HepG2 (cell line): ENCODE measurements at regions not wholly inside any gene's neighbourhood (a gene's known extent, or its start where the extent isn't known, plus 50 kb on each side); places are given as distances from the start of the nearest gene placed in this dataset.

Source experiments
- ATAC-seq: fragments of 200-7000 bp; cut with Tn5 transposase; 3 replicates; pipeline ENCODE4 v1.9.1; 2020; ENCODE audit warnings: mild to moderate bottlenecking, moderate library complexity
- BruUV-seq: library from RNA; stranded (reverse); fragments of 400-500 nt; replicated peaks from 2 replicates; lab custom pipeline; 2021; lab: Mats Ljungman, UMichigan
- CTCF ChIA-PET: fragments of 300-600 bp; formaldehyde crosslinking; extraction: SDS; loops from one replicate; lab custom pipeline; 2021; ENCODE audit warnings: low total read pairs, inconsistent platforms, low intra/inter-chr PET ratio; lab: Yijun Ruan, JAX
- POLR2A ChIA-PET: fragments of 350-600 bp; sonication (Branson Sonifier 250); formaldehyde crosslinking; loops from one replicate; lab custom pipeline; 2020; ENCODE audit warnings: antibody characterized with exemption, inconsistent platforms; lab: Yijun Ruan, JAX
- DNase-seq: peaks from one replicate; pipeline ENCODE4 v3.0.0-alpha.2; 2015; ENCODE audit warnings: low spot score
- FAIRE-seq: peaks from 3 replicates; lab custom pipeline; 2011; peaks lifted over from hg19 to GRCh38; lab: Jason Lieb, UNC
- H2AFZ ChIP-seq: one replicate; pipeline ENCODE4 v1.6.1; 2011; ENCODE audit warnings: low read length, inconsistent platforms
- H3K27ac ChIP-seq: fragments of 300-600 bp; 3 replicates; pipeline ENCODE4 v1.8.0; 2011; ENCODE audit warnings: mixed run types, mild to moderate bottlenecking, mixed read lengths, low read length, inconsistent platforms; ENCODE audit not compliant: insufficient read depth; ENCODE audit errors: extremely low read length
- H3K27me3 ChIP-seq, 2 experiments: fragments of 200-600 bp in 1 of 2; 2 replicates in 1 of 2; 3 replicates in 1 of 2; pipeline versions ENCODE4 v1.6.0 to v1.8.0; 2011; ENCODE audit warnings: low read length in 2 of 2, mild to moderate bottlenecking in 2 of 2, moderate library complexity in 2 of 2, inconsistent platforms in 1 of 2; ENCODE audit not compliant: insufficient read depth in 2 of 2, control insufficient read depth in 1 of 2
- H3K36me3 ChIP-seq, 2 experiments: fragments of 200-600 bp in 1 of 2; replicated peaks in 1 of 2; 2 replicates in 1 of 2; 3 replicates in 1 of 2; pipeline versions ENCODE4 v1.5.1 to v1.8.0; 2011; ENCODE audit warnings: low read length in 2 of 2, inconsistent platforms in 1 of 2; ENCODE audit not compliant: insufficient read depth in 2 of 2, control insufficient read depth in 1 of 2
- H3K4me1 ChIP-seq: 2 replicates; pipeline ENCODE4 v1.5.1; 2012; ENCODE audit warnings: low read length, inconsistent platforms; ENCODE audit not compliant: insufficient read depth
- H3K4me2 ChIP-seq: 2 replicates; pipeline ENCODE4 v1.6.0; 2011; ENCODE audit warnings: low read depth, low read length, inconsistent platforms
- H3K4me3 ChIP-seq, 3 experiments: fragments of 200-600 bp in 1 of 3; sonication (generic), shearing (Covaris generic) in 1 of 3; replicated peaks in 1 of 3; 2 replicates each; pipeline ENCODE4 v1.5.1; 2011 to 2016; ENCODE audit warnings: low read length in 3 of 3, inconsistent platforms in 2 of 3, low read depth in 2 of 3, mild to moderate bottlenecking in 2 of 3, control low read depth in 1 of 3, mixed read lengths in 1 of 3; ENCODE audit not compliant: insufficient read depth in 1 of 3
- H3K79me2 ChIP-seq: one replicate; pipeline ENCODE4 v1.6.1; 2011; ENCODE audit warnings: low read length, inconsistent platforms; ENCODE audit not compliant: insufficient read depth
- H3K9ac ChIP-seq: 2 replicates; pipeline ENCODE4 v1.6.0; 2011; ENCODE audit warnings: mild to moderate bottlenecking, low read depth, low read length, inconsistent platforms; ENCODE audit not compliant: insufficient read depth
- H3K9me3 ChIP-seq: 2 replicates; pipeline ENCODE4 v1.5.1; 2012; ENCODE audit warnings: mild to moderate bottlenecking, low read length
- H4K20me1 ChIP-seq: 2 replicates; pipeline ENCODE4 v1.6.0; 2011; ENCODE audit warnings: inconsistent platforms, mild to moderate bottlenecking, low read length, moderate library complexity; ENCODE audit not compliant: insufficient read depth
- AKAP8 ChIP-seq: sonication (generic); formaldehyde crosslinking; IDR thresholded peaks from 2 replicates; pipeline ENCODE4 v1.5.1; 2020; ENCODE audit warnings: mild to moderate bottlenecking, missing genetic modification reagents
- HDAC6 ChIP-seq: fragments of 200-600 bp; sonication (generic); IDR thresholded peaks from 2 replicates; pipeline ENCODE4 v1.7.0; 2017; ENCODE audit warnings: mild to moderate bottlenecking, antibody characterized with exemption, low read length, low read depth
- ONECUT2 ChIP-seq: sonication (generic); formaldehyde crosslinking; IDR thresholded peaks from 2 replicates; pipeline ENCODE4 v1.4.0; 2020; ENCODE audit warnings: missing genetic modification reagents
- SMAD3 ChIP-seq: sonication (generic); formaldehyde crosslinking; IDR thresholded peaks from 2 replicates; pipeline ENCODE4 v1.4.0; 2020; ENCODE audit warnings: missing genetic modification reagents
- ZNF430 ChIP-seq: sonication (generic); formaldehyde crosslinking; IDR thresholded peaks from 2 replicates; pipeline ENCODE4 v1.9.0; 2021; ENCODE audit warnings: mild to moderate bottlenecking, missing genetic modification reagents
- ZNF460 ChIP-seq: sonication (generic); formaldehyde crosslinking; IDR thresholded peaks from 2 replicates; pipeline ENCODE4 v1.5.1; 2020; ENCODE audit warnings: missing genetic modification reagents, mild to moderate bottlenecking, borderline replicate concordance
- ZNF530 ChIP-seq: sonication (generic); formaldehyde crosslinking; IDR thresholded peaks from 2 replicates; pipeline ENCODE4 v1.5.0; 2020; ENCODE audit warnings: low read depth, mild to moderate bottlenecking, missing genetic modification reagents
- ZNF839 ChIP-seq: sonication (generic); formaldehyde crosslinking; IDR thresholded peaks from 2 replicates; pipeline ENCODE4 v1.4.0; 2020; ENCODE audit warnings: missing genetic modification reagents, mild to moderate bottlenecking, borderline replicate concordance
- WGBS: methylation state at CpG from one replicate; pipeline ENCODE4 v1.1.6; 2017; ENCODE audit warnings: low lambda C conversion rate; 5-methylcytosine and 5-hydroxymethylcytosine counted together
- in situ Hi-C: cut with HindIII; loops from 2 replicates; pipeline ENCODE4 v1.10.0; 2017; ENCODE audit warnings: low pct_unique_long_range_greater_than_20kb; ENCODE audit not compliant: extremely low pct_ligation_motif_present
- intact Hi-C: fragments of 100-400 bp; cut with micrococcal nuclease; formaldehyde crosslinking; loops from one replicate; pipeline ENCODE4 v1.10.0; 2022; ENCODE audit not compliant: unreplicated experiment
- TF ChIP-seq, protein P1 (sequence below): sonication (generic); formaldehyde crosslinking; IDR thresholded peaks from 2 replicates; pipeline ENCODE4 v1.4.0; 2020; ENCODE audit warnings: missing genetic modification reagents
- TF ChIP-seq, protein P2 (sequence below): sonication (generic); formaldehyde crosslinking; conservative IDR thresholded peaks from 2 replicates; pipeline ENCODE4 v1.4.0; 2020; ENCODE audit warnings: missing genetic modification reagents

DNA sequence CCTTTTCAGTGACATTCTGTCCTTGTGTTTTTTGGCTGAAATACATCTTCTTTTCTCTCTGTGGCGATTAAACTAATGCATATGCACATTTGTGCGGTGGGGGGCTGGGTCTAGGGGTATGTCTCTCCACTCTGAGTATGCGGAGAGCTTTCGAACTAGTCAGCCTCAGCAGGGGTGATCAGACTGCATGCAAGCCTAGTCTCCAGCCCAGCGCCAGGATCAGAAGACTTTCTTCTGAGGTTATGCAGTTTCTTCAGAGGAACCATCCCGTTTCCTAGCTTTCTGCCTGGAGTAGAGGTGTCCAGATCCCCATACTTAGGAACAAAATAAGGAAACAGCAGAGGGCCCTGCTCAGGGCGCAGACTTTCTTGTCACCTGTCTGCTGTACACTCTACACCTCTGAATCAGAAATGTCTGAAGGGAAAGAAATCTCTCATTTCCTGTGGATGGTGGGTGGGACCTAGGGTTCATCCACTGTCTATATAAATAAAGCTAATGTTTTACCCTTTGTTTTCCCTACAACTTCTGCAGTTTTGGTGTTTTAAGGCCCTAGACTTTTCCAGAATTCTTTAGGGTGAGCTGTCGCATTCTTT, 230.4 kb downstream of the ABHD5 start:
- intact Hi-C loops (no loop called here), in situ Hi-C loops (no loop called here)
- H3K36me3 ChIP-seq = no peaks in the 10 kb centered on the region
- H3K27me3 ChIP-seq = peaks cover 0 to 21% of the 10 kb centered on the region in 2 experiments; a peak in 1 of 5 replicates
- BruUV-seq = no TSS peak
- H3K4me1 ChIP-seq = no peaks in the 10 kb centered on the region
- FAIRE-seq (no peak), ATAC-seq (no peak), DNase-seq (no peak)
- H3K4me2 ChIP-seq = no peak overlapping the region
- no peaks in the 10 kb centered on the region for H3K9me3 ChIP-seq
- no peak overlapping the region for H3K9ac ChIP-seq
- TF ChIP-seq, protein P1, sequence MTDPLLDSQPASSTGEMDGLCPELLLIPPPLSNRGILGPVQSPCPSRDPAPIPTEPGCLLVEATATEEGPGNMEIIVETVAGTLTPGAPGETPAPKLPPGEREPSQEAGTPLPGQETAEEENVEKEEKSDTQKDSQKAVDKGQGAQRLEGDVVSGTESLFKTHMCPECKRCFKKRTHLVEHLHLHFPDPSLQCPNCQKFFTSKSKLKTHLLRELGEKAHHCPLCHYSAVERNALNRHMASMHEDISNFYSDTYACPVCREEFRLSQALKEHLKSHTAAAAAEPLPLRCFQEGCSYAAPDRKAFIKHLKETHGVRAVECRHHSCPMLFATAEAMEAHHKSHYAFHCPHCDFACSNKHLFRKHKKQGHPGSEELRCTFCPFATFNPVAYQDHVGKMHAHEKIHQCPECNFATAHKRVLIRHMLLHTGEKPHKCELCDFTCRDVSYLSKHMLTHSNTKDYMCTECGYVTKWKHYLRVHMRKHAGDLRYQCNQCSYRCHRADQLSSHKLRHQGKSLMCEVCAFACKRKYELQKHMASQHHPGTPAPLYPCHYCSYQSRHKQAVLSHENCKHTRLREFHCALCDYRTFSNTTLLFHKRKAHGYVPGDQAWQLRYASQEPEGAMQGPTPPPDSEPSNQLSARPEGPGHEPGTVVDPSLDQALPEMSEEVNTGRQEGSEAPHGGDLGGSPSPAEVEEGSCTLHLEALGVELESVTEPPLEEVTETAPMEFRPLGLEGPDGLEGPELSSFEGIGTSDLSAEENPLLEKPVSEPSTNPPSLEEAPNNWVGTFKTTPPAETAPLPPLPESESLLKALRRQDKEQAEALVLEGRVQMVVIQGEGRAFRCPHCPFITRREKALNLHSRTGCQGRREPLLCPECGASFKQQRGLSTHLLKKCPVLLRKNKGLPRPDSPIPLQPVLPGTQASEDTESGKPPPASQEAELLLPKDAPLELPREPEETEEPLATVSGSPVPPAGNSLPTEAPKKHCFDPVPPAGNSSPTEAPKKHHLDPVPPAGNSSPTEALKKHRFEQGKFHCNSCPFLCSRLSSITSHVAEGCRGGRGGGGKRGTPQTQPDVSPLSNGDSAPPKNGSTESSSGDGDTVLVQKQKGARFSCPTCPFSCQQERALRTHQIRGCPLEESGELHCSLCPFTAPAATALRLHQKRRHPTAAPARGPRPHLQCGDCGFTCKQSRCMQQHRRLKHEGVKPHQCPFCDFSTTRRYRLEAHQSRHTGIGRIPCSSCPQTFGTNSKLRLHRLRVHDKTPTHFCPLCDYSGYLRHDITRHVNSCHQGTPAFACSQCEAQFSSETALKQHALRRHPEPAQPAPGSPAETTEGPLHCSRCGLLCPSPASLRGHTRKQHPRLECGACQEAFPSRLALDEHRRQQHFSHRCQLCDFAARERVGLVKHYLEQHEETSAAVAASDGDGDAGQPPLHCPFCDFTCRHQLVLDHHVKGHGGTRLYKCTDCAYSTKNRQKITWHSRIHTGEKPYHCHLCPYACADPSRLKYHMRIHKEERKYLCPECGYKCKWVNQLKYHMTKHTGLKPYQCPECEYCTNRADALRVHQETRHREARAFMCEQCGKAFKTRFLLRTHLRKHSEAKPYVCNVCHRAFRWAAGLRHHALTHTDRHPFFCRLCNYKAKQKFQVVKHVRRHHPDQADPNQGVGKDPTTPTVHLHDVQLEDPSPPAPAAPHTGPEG (CRISPR knock-in tag) = no peak
- TF ChIP-seq, protein P2, sequence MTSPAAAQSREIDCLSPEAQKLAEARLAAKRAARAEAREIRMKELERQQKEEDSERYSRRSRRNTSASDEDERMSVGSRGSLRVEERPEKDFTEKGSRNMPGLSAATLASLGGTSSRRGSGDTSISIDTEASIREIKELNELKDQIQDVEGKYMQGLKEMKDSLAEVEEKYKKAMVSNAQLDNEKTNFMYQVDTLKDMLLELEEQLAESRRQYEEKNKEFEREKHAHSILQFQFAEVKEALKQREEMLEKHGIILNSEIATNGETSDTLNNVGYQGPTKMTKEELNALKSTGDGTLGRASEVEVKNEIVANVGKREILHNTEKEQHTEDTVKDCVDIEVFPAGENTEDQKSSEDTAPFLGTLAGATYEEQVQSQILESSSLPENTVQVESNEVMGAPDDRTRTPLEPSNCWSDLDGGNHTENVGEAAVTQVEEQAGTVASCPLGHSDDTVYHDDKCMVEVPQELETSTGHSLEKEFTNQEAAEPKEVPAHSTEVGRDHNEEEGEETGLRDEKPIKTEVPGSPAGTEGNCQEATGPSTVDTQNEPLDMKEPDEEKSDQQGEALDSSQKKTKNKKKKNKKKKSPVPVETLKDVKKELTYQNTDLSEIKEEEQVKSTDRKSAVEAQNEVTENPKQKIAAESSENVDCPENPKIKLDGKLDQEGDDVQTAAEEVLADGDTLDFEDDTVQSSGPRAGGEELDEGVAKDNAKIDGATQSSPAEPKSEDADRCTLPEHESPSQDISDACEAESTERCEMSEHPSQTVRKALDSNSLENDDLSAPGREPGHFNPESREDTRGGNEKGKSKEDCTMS (CRISPR knock-in tag) = no peak
- no peak for TF ChIP-seq ONECUT2 (CRISPR knock-in tag)
- TF ChIP-seq SMAD3 (CRISPR knock-in tag) = no peak
- no peak for TF ChIP-seq HDAC6
- no peak for TF ChIP-seq ZNF460 (CRISPR knock-in tag)
- TF ChIP-seq ZNF839 (CRISPR knock-in tag) = no peak
- TF ChIP-seq AKAP8 (CRISPR knock-in tag) = no peak
- TF ChIP-seq ZNF530 (CRISPR knock-in tag) = no peak
- no peak for TF ChIP-seq ZNF430 (CRISPR knock-in tag)
- H3K4me3 ChIP-seq = no peak overlapping the region
- 24% methylated on average over 8 of the region's 8 CpGs for WGBS
- ChIA-PET CTCF (no interaction called here), POLR2A (no interaction called here)
- no peak overlapping the region for H2AFZ ChIP-seq
- H3K79me2 ChIP-seq = no peaks in the 10 kb centered on the region
- H4K20me1 ChIP-seq = no peaks in the 10 kb centered on the region
- H3K27ac ChIP-seq = no peak overlapping the region
